ENCODE measurements at regions not wholly inside any gene's neighbourhood (a gene's known extent, or its start where the extent isn't known, plus 50 kb on each side); places are given as distances from the start of the nearest gene placed in this dataset.
"Not testable (repeated sequence)": the region's sequence is repeated elsewhere in the genome, so short reads cannot be mapped to it uniquely, and the experiment has no call there.

DNA sequence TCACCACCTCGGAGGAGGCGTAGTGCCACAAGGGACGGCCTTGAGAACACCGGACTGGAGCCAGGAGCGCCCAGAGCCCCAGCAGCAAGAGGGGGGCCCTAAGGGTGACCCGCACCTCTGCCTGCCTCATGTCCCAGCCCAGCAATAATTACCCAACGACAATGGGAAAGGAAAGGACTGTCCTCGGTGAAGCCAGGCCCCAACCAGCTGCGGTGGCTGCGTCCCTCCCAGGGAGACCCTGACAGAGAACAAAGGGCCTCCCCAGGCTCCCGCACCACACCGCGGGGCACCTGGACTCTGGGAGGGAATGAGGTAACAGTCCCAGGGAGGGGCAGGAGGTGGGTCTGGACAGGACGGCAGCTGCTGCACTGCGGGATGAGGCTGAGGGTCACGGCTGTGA, 493.4 kb downstream of the GOLGA6L6 start:
- TF ChIP-seq, protein P1, sequence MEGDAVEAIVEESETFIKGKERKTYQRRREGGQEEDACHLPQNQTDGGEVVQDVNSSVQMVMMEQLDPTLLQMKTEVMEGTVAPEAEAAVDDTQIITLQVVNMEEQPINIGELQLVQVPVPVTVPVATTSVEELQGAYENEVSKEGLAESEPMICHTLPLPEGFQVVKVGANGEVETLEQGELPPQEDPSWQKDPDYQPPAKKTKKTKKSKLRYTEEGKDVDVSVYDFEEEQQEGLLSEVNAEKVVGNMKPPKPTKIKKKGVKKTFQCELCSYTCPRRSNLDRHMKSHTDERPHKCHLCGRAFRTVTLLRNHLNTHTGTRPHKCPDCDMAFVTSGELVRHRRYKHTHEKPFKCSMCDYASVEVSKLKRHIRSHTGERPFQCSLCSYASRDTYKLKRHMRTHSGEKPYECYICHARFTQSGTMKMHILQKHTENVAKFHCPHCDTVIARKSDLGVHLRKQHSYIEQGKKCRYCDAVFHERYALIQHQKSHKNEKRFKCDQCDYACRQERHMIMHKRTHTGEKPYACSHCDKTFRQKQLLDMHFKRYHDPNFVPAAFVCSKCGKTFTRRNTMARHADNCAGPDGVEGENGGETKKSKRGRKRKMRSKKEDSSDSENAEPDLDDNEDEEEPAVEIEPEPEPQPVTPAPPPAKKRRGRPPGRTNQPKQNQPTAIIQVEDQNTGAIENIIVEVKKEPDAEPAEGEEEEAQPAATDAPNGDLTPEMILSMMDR (IDR thresholded peaks at IDR 0.05): not testable (repeated sequence)
- not testable (repeated sequence) for TF ChIP-seq POLR2AphosphoS5 (IDR thresholded peaks at IDR 0.05); POLR2A (IDR thresholded peaks at IDR 0.05; ENCODE audit: low read depth); EP300 (IDR thresholded peaks at IDR 0.05)
